Lung (tissue), 11 donors: ENCODE measurements at regions not wholly inside any gene's neighbourhood (a gene's known extent, or its start where the extent isn't known, plus 50 kb on each side); places are given as distances from the start of the nearest gene placed in this dataset.

Experiments
- ATAC-seq: fragments of 200-7000 bp; cut with Tn5 transposase; one replicate; pipeline ENCODE4 v1.9.1; 2020; ENCODE audit warnings: moderate number of reproducible peaks; ENCODE audit not compliant: insufficient read depth, low FRiP score
- DNase-seq, 3 donors: peaks; one replicate each; pipeline ENCODE4 v3.0.0-alpha.2; 2013 to 2017
- H3K27ac ChIP-seq, 2 donors: one replicate each; pipeline ENCODE4 v1.5.1; 2013; ENCODE audit warnings: mild to moderate bottlenecking in 2 of 2, moderate library complexity in 2 of 2, control low read depth in 1 of 2, inconsistent platforms in 1 of 2, low read depth in 1 of 2, low read length in 1 of 2
- H3K27me3 ChIP-seq, 3 donors: one replicate each; pipeline ENCODE4 v1.5.1; 2013; ENCODE audit warnings: low read length in 2 of 3; ENCODE audit not compliant: control insufficient read depth in 3 of 3, insufficient read depth in 3 of 3
- H3K36me3 ChIP-seq, 4 donors: one replicate each; pipeline ENCODE4 v1.5.1; 2013; ENCODE audit warnings: low read length in 4 of 4, mild to moderate bottlenecking in 1 of 4, moderate library complexity in 1 of 4; ENCODE audit not compliant: control insufficient read depth in 4 of 4, insufficient read depth in 4 of 4
- H3K4me1 ChIP-seq, 5 donors: one replicate each; pipeline ENCODE4 v1.5.1; 2013; ENCODE audit warnings: low read length in 5 of 5, mild to moderate bottlenecking in 2 of 5, moderate library complexity in 1 of 5; ENCODE audit not compliant: control insufficient read depth in 5 of 5, insufficient read depth in 5 of 5
- H3K4me3 ChIP-seq: one replicate; pipeline ENCODE4 v1.5.1; 2013; ENCODE audit warnings: mild to moderate bottlenecking, control low read depth, moderate library complexity
- H3K9ac ChIP-seq, 2 donors: one replicate each; pipeline ENCODE4 v1.5.1; 2013; ENCODE audit warnings: low read length in 2 of 2, control low read depth in 1 of 2; ENCODE audit not compliant: insufficient read depth in 1 of 2
- H3K9me3 ChIP-seq, 4 donors: one replicate each; pipeline ENCODE4 v1.5.1; 2013; ENCODE audit warnings: low read length in 3 of 4, mild to moderate bottlenecking in 1 of 4, moderate library complexity in 1 of 4; ENCODE audit not compliant: control insufficient read depth in 4 of 4, insufficient read depth in 3 of 4
- WGBS, 2 donors: extraction: QIAGEN DNeasy Blood & Tissue Kit; methylation state at CpG; one replicate each; pipeline ENCODE4 v1.1.7; 2013; 5-methylcytosine and 5-hydroxymethylcytosine counted together
- TF ChIP-seq, protein P1 (sequence below): IDR thresholded peaks from 2 replicates; pipeline ENCODE4 v1.5.1; 2012; ENCODE audit warnings: mild to moderate bottlenecking; ENCODE audit errors: control extremely low read depth, extremely low read depth
- donor health status: control.
- donor health status: control.
- donor health status: Bipolar disorder and iron deficiency.
- donor health status: healthy.
- donor health status: DM: yes; HTN: yes; CAD: no.

DNA sequence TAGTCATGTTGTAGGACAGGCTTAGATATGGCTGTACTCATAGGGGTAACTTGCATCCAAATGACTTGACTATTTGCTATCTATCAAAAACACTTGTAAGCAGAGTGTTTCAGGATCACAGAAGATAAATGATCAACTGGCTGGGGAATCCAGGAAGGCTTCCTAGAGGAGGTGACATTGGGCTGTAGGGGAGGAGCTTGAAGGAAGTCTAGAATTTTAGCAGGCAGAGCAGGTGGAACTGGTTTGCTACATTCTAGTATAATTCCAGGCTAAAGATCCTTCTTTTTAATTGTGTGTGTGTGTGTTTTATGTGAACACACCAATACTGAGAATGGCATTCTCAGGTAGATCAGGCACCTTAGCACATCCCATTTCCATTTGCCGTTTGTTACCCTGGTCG, 380.3 kb downstream of the MCTP2 start:
- Histone ChIP-seq H3K36me3 (no peaks in the 10 kb centered on the region), H3K9me3 (no peaks in the 10 kb centered on the region), H3K4me1 (peaks cover 0 to 22% (median 6%) of the 10 kb centered on the region in 5 donors), H3K27me3 (no peaks in the 10 kb centered on the region), H3K27ac (no peak overlapping the region), H3K4me3 (no peak overlapping the region), H3K9ac (no peak overlapping the region)
- DNase-seq: no peak
- TF ChIP-seq, protein P1, sequence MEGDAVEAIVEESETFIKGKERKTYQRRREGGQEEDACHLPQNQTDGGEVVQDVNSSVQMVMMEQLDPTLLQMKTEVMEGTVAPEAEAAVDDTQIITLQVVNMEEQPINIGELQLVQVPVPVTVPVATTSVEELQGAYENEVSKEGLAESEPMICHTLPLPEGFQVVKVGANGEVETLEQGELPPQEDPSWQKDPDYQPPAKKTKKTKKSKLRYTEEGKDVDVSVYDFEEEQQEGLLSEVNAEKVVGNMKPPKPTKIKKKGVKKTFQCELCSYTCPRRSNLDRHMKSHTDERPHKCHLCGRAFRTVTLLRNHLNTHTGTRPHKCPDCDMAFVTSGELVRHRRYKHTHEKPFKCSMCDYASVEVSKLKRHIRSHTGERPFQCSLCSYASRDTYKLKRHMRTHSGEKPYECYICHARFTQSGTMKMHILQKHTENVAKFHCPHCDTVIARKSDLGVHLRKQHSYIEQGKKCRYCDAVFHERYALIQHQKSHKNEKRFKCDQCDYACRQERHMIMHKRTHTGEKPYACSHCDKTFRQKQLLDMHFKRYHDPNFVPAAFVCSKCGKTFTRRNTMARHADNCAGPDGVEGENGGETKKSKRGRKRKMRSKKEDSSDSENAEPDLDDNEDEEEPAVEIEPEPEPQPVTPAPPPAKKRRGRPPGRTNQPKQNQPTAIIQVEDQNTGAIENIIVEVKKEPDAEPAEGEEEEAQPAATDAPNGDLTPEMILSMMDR: no peak
- ATAC-seq: no peak
- 93 to 95% methylated on average over 2 of the region's 2 CpGs for WGBS, 2 donors

DNA sequence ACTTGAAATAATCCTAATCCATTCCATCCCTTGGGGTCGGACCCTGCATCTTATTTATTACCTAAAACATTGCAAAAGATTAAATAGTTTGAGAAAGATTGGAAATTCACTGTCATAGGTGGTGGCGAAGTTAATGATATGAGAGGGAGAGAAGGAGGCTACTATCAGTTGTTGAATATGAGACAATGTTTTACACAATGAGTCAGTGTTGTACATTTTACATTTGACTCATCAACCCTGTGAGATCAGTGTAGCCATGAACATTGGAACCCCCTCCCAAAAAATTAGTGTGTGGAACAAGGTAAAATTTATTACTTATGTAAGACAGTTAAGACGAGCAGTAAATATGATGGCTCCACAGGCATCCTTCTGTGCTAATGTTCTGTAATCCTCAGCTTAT, 384.3 kb downstream of the MCTP2 start:
- Histone ChIP-seq H3K9ac (no peak overlapping the region), H3K4me3 (no peak overlapping the region), H3K9me3 (no peaks in the 10 kb centered on the region), H3K36me3 (no peaks in the 10 kb centered on the region), H3K27me3 (no peaks in the 10 kb centered on the region), H3K27ac (no peak overlapping the region), H3K4me1 (peaks cover 0 to under 1% (median 0%) of the 10 kb centered on the region in 5 donors)
- ATAC-seq (no peak), DNase-seq (no peak)
- 74 to 89% methylated on average over 3 of the region's 3 CpGs for WGBS, 2 donors
- TF ChIP-seq, protein P1: no peak

DNA sequence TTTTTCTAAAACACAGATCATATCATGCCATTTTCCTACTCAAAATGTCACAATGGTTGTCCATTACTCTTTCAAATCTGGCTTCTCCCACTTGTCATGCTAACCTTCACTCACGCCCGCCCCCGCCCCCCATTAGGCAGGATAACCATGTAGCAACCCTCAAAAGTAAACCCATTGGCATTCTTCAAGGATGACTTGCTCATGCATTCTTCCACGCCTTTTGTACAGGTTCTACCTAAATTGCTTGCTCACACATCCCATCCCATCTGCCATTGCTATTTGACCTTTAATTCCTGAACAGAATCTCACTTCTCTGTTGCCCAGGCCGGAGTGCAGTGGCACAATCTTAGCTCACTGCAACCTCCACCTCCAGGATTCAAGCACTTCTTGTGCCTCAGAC, 389.3 kb downstream of the MCTP2 start:
- TF ChIP-seq, protein P1: no peak
- no peak overlapping the region for H3K27ac ChIP-seq
- H3K27me3 ChIP-seq: no peaks in the 10 kb centered on the region
- ATAC-seq (no peak), DNase-seq (no peak)
- no peak overlapping the region for H3K9ac ChIP-seq
- H3K4me3 ChIP-seq: no peak overlapping the region
- H3K9me3 ChIP-seq: no peaks in the 10 kb centered on the region
- H3K36me3 ChIP-seq: no peaks in the 10 kb centered on the region
- WGBS, 2 donors: 91 to 96% methylated on average over 5 of the region's 5 CpGs
- H3K4me1 ChIP-seq: no peaks in the 10 kb centered on the region

DNA sequence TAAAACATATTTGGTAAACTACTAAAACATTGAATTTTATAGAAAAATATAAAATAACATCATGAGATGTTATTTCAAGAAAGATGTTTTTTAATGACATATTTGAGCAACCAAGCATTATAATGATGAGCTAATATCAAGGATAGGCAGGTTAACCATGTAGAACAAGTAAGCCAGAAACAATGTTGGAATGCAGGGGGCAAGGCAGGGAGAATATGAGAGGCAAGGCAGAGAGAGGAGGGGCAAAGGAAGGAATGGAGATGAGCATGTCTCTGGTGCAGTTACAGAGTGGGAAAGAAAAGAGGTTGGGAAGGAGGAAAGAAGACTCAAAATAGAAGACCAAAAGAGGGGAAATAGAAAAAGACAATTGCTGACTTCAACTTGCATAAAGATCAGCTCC, 390.4 kb downstream of the MCTP2 start:
- Histone ChIP-seq H3K27me3 (no peaks in the 10 kb centered on the region), H3K36me3 (no peaks in the 10 kb centered on the region), H3K4me3 (no peak overlapping the region), H3K9ac (no peak overlapping the region), H3K9me3 (no peaks in the 10 kb centered on the region), H3K27ac (no peak overlapping the region), H3K4me1 (no peaks in the 10 kb centered on the region)
- TF ChIP-seq, protein P1: no peak
- ATAC-seq (no peak), DNase-seq (no peak)
